Panc1 (cell line): ENCODE measurements at regions not wholly inside any gene's neighbourhood (a gene's known extent, or its start where the extent isn't known, plus 50 kb on each side); places are given as distances from the start of the nearest gene placed in this dataset.

ENCODE experiments used
- ATAC-seq: fragments of 200-7000 bp; cut with Tn5 transposase; 2 replicates; pipeline ENCODE4 v1.9.1; 2020; ENCODE audit warnings: mild to moderate bottlenecking, moderate library complexity
- BruUV-seq: library from RNA; stranded (reverse); fragments of 400-500 nt; replicated peaks from 2 replicates; lab custom pipeline; 2021; lab: Mats Ljungman, UMichigan
- CTCF ChIA-PET: fragments of 300-600 bp; sonication (Branson Sonifier 250); formaldehyde crosslinking; loops from one replicate; lab custom pipeline; 2022; ENCODE audit warnings: antibody characterized with exemption; lab: Charles Lee
- POLR2A ChIA-PET: fragments of 300-600 bp; sonication (Branson Sonifier 250); formaldehyde crosslinking; loops from one replicate; lab custom pipeline; 2022; ENCODE audit warnings: antibody characterized with exemption; lab: Charles Lee
- DNase-seq: peaks from one replicate; pipeline ENCODE4 v3.0.0-alpha.2; 2010; ENCODE audit warnings: low read depth, low spot score
- H3K27ac ChIP-seq: 2 replicates; pipeline ENCODE4 v1.5.1; 2011; ENCODE audit warnings: mild to moderate bottlenecking, low read length, inconsistent platforms
- H3K27me3 ChIP-seq: fragments of 200-500 bp; sonication (Bioruptor generic); 2 replicates; pipeline ENCODE4 v1.6.0; 2014; ENCODE audit warnings: low read length, inconsistent platforms; ENCODE audit not compliant: control insufficient read depth, insufficient read depth
- H3K36me3 ChIP-seq: fragments of 200-500 bp; sonication (Bioruptor generic); 2 replicates; pipeline ENCODE4 v1.5.1; 2014; ENCODE audit warnings: inconsistent platforms, mild to moderate bottlenecking, low read length, moderate library complexity; ENCODE audit not compliant: control insufficient read depth, insufficient read depth
- H3K4me1 ChIP-seq: 2 replicates; pipeline ENCODE4 v1.5.1; 2011; ENCODE audit warnings: inconsistent platforms, mild to moderate bottlenecking, low read length, moderate library complexity; ENCODE audit not compliant: control insufficient read depth, insufficient read depth
- H3K4me3 ChIP-seq, 2 experiments: 2 replicates each; pipeline ENCODE4 v1.5.1; 2011 to 2012; ENCODE audit warnings: low read depth in 2 of 2, low read length in 2 of 2, mild to moderate bottlenecking in 2 of 2, inconsistent platforms in 1 of 2, moderate library complexity in 1 of 2
- H3K9me3 ChIP-seq: fragments of 200-500 bp; sonication (Bioruptor generic); 2 replicates; pipeline ENCODE4 v1.5.1; 2014; ENCODE audit warnings: low read depth, mild to moderate bottlenecking, inconsistent platforms, low read length, moderate library complexity; ENCODE audit not compliant: control insufficient read depth, insufficient read depth
- CTCF ChIP-seq: fragments of 450-650 bp; IDR thresholded peaks from 2 replicates; pipeline ENCODE4 v1.5.1; 2017; ENCODE audit warnings: mild to moderate bottlenecking
- POLR2AphosphoS5 ChIP-seq: IDR thresholded peaks from 2 replicates; pipeline ENCODE4 v1.6.1; 2012; ENCODE audit warnings: mild to moderate bottlenecking, low read depth, low read length, moderate library complexity
- REST ChIP-seq, 2 experiments: IDR thresholded peaks; 2 replicates each; pipeline ENCODE4 v1.6.1; 2011 to 2012; ENCODE audit warnings: low read depth in 2 of 2, control low read depth in 1 of 2, low read length in 1 of 2, mild to moderate bottlenecking in 1 of 2, moderate library complexity in 1 of 2; ENCODE audit not compliant: insufficient read depth in 1 of 2
- SIN3A ChIP-seq: IDR thresholded peaks from 2 replicates; pipeline ENCODE4 v1.6.1; 2012; ENCODE audit warnings: low read depth, mild to moderate bottlenecking, low read length, moderate library complexity, borderline replicate concordance; ENCODE audit not compliant: insufficient read depth
- TCF7L2 ChIP-seq: IDR thresholded peaks from 2 replicates; pipeline ENCODE4 v1.6.1; 2011; ENCODE audit warnings: mild to moderate bottlenecking, low read depth, low read length, inconsistent platforms
- in situ Hi-C: cut with HindIII; loops from 2 replicates; pipeline ENCODE4 v1.10.0; 2016; ENCODE audit warnings: low sequenced_read_pairs, low pct_unique_long_range_greater_than_20kb
- intact Hi-C: fragments of 100-400 bp; cut with micrococcal nuclease; formaldehyde crosslinking; loops from one replicate; pipeline ENCODE4 v1.10.0; 2022; ENCODE audit not compliant: unreplicated experiment

- H3K27ac ChIP-seq, result no peak overlapping the region
- H3K36me3 ChIP-seq, result no peaks in the 10 kb centered on the region; the same call in 1 of the 2 replicates
- ChIA-PET CTCF (no interaction called here), POLR2A (no interaction called here)
- H3K4me3 ChIP-seq, result no peak overlapping the region
- no peaks in the 10 kb centered on the region for H3K27me3 ChIP-seq
- no peaks in the 10 kb centered on the region for H3K4me1 ChIP-seq
- in situ Hi-C loops (no loop called here), intact Hi-C loops (no loop called here)
- no peak for TF ChIP-seq SIN3A
- no peak for TF ChIP-seq POLR2AphosphoS5
- no peak for TF ChIP-seq CTCF
- TF ChIP-seq TCF7L2, result no peak
- TF ChIP-seq REST (IDR thresholded peaks at IDR 0.05; ENCODE audit: insufficient read depth in 1 of 2, low read depth in 2 of 2, low read length in 1 of 2), result no peak
- H3K9me3 ChIP-seq, result no peaks in the 10 kb centered on the region
- no peak for ATAC-seq
- DNase-seq, result no peak
- no TSS peak for BruUV-seq
Observed at GRCh38 chr4:130468340-130468739, 1372.4 kb downstream of the C4orf33 start.

GRCh38 chr4:130478406-130478805 lies 1382.5 kb downstream of the C4orf33 start:
- TF ChIP-seq CTCF (no peak), POLR2AphosphoS5 (no peak), REST (IDR thresholded peaks at IDR 0.05; ENCODE audit: insufficient read depth in 1 of 2, low read depth in 2 of 2, low read length in 1 of 2) (no peak), SIN3A (no peak), TCF7L2 (no peak)
- intact Hi-C loops, result no loop called here
- H3K27me3 ChIP-seq, result no peaks in the 10 kb centered on the region
- ChIA-PET CTCF (no interaction called here), POLR2A (no interaction called here)
- H3K27ac ChIP-seq, result no peak overlapping the region
- in situ Hi-C loops, result no loop called here
- no peak for DNase-seq
- BruUV-seq, result no TSS peak
- no peaks in the 10 kb centered on the region for H3K4me1 ChIP-seq
- no peaks in the 10 kb centered on the region for H3K36me3 ChIP-seq
- H3K9me3 ChIP-seq, result no peaks in the 10 kb centered on the region
- no peak overlapping the region for H3K4me3 ChIP-seq
- no peak for ATAC-seq
